ENCODE measurements at regions not wholly inside any gene's neighbourhood (a gene's known extent, or its start where the extent isn't known, plus 50 kb on each side); places are given as distances from the start of the nearest gene placed in this dataset.

- H3K36me3 ChIP-seq, result no peaks in the 10 kb centered on the region
- DNase-seq, result no peak
- intact Hi-C loops (cut with DNase I; ENCODE audit: low total_unique reads), result no loop called here
Measured at GRCh38 chr10:91036807-91037411, 116.0 kb upstream of the ANKRD1 start.

DNA sequence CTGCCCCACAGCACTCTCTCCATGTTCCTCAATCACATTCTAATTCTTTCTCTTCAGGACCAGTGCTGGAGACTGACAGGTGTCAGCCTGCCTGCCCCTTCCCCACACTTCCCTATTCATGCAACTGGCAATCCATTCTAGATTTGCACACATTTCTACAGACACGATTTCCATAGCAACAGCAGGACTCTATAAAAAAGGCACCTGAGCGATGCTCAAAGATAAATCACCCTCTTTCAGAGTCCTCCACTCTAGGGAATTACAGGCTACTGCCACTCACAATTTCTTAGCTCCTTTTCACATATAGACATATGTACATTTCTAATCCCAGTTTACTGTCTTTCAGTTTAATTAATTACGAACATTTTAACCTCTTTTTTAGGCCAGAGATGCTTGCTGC, 118.1 kb upstream of the ANKRD1 start:
- no peak overlapping the region for H3K4me3 ChIP-seq
- no peaks in the 10 kb centered on the region for H3K36me3 ChIP-seq
- H3K27ac ChIP-seq, result no peak overlapping the region
- no peaks in the 10 kb centered on the region for H3K27me3 ChIP-seq (replicated peaks in 1 of 7)
- TF ChIP-seq CTCF (IDR thresholded peaks at IDR 0.05 in 8 of 11, conservative IDR thresholded peaks at IDR 0.05 in 3 of 11) (no peak), POLR2A (IDR thresholded peaks at IDR 0.05) (no peak), POLR2AphosphoS5 (IDR thresholded peaks at IDR 0.05) (no peak)
- 59 to 94% (median 76%) methylated on average over 3 of the region's 3 CpGs for WGBS, 5 donors
- H3K9me3 ChIP-seq, result no peaks in the 10 kb centered on the region
- intact Hi-C loops (cut with DNase I; ENCODE audit: low total_unique reads), result no loop called here
- peaks cover 0 to 12% (median 6%) of the 10 kb centered on the region in 6 donors for H3K4me1 ChIP-seq
- DNase-seq, result no peak

More at GRCh38 chr10:91036807-91037411, 116.0 kb upstream of the ANKRD1 start:
- Histone ChIP-seq H3K4me1 (peaks cover 0 to 23% (median 9%) of the 10 kb centered on the region in 6 donors), H3K27ac (no peak overlapping the region), H3K27me3 (replicated peaks in 1 of 7) (no peaks in the 10 kb centered on the region), H3K4me3 (no peak overlapping the region), H3K9me3 (no peaks in the 10 kb centered on the region)
- WGBS, 5 donors, result 79 to 94% (median 87%) methylated on average over 2 of the region's 2 CpGs
- TF ChIP-seq POLR2AphosphoS5 (IDR thresholded peaks at IDR 0.05) (no peak), CTCF (IDR thresholded peaks at IDR 0.05 in 8 of 11, conservative IDR thresholded peaks at IDR 0.05 in 3 of 11) (no peak), POLR2A (IDR thresholded peaks at IDR 0.05) (no peak)

DNA sequence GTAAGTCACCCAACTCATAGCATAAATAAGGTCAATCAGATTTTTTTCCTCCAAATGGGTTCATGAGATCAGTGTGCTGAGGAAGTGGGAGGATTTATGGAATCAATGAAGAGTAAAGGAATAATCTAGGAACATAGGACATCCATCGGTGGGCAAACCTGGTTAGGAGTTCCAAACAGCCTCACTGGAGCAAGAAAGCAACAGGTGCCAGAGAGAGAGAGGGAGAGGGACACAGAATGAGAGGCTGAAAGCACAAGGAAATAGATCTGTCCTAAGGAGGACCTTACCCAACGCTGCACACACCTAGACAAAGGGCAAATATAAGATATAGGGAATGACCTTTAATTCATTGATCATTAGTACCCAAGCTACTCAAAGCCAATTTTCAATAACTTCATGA, 119.5 kb upstream of the ANKRD1 start:
- 83 to 97% (median 88%) methylated on average over 2 of the region's 2 CpGs for WGBS, 5 donors
- Histone ChIP-seq H3K27me3 (replicated peaks in 1 of 7) (no peaks in the 10 kb centered on the region), H3K4me1 (no peaks in the 10 kb centered on the region), H3K27ac (no peak overlapping the region), H3K36me3 (no peaks in the 10 kb centered on the region), H3K9me3 (no peaks in the 10 kb centered on the region), H3K4me3 (no peak overlapping the region)
- TF ChIP-seq CTCF (IDR thresholded peaks at IDR 0.05 in 8 of 11, conservative IDR thresholded peaks at IDR 0.05 in 3 of 11) (no peak), POLR2A (IDR thresholded peaks at IDR 0.05) (no peak), POLR2AphosphoS5 (IDR thresholded peaks at IDR 0.05) (no peak)
- no peak for DNase-seq
- intact Hi-C loops (cut with DNase I; ENCODE audit: low total_unique reads), result no loop called here

DNA sequence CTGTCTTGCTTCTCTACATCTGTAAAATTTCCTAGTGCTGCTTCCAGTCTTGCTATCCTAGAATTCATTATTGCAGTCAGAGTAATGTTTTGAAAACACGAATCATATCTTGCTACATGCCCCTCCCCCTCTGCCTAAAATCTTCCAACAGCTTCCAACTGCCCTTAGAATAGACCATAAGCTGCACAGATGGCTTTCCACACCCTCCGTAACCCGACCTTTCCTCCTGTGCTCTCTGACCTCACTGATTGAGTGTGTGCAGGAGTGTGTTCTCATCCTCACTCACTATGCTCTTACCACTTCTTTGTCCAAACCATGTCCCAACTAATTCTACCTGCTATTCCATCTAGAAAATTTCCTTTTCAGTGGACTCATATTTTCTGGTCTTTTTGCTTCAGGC, 121.2 kb upstream of the ANKRD1 start:
- Histone ChIP-seq H3K27ac (no peak overlapping the region), H3K4me1 (no peaks in the 10 kb centered on the region), H3K9me3 (no peaks in the 10 kb centered on the region), H3K27me3 (replicated peaks in 1 of 7) (no peaks in the 10 kb centered on the region), H3K36me3 (no peaks in the 10 kb centered on the region), H3K4me3 (no peak overlapping the region)
- intact Hi-C loops (cut with DNase I; ENCODE audit: low total_unique reads), result no loop called here
- 77 to 90% (median 79%) methylated on average over 3 of the region's 3 CpGs for WGBS, 5 donors
- DNase-seq, result no peak
- TF ChIP-seq POLR2AphosphoS5 (IDR thresholded peaks at IDR 0.05), result no peak
- TF ChIP-seq CTCF (IDR thresholded peaks at IDR 0.05 in 8 of 11, conservative IDR thresholded peaks at IDR 0.05 in 3 of 11), result no peak
- TF ChIP-seq POLR2A (IDR thresholded peaks at IDR 0.05), result no peak
